Dermis microvascular lymphatic vessel endothelial cell (primary cell): ENCODE measurements at regions not wholly inside any gene's neighbourhood (a gene's known extent, or its start where the extent isn't known, plus 50 kb on each side); places are given as distances from the start of the nearest gene placed in this dataset.
"Not testable (repeated sequence)": the region's sequence is repeated elsewhere in the genome, so short reads cannot be mapped to it uniquely, and the experiment has no call there.

Source experiments
- DNase-seq, 2 donors: peaks; one replicate each; pipeline versions ENCODE4 v3.0.0 to v3.0.0-alpha.2; 2010; ENCODE audit warnings: low read depth in 2 of 2

- DNase-seq = peak in 1 of 2 donors; percentile 7
Measured at GRCh38 chr22:42217752-42218280, 52.6 kb downstream of the TCF20 start.

- no peak for DNase-seq
Measured at GRCh38 chr22:42217019-42217751, 53.3 kb downstream of the TCF20 start.

DNA sequence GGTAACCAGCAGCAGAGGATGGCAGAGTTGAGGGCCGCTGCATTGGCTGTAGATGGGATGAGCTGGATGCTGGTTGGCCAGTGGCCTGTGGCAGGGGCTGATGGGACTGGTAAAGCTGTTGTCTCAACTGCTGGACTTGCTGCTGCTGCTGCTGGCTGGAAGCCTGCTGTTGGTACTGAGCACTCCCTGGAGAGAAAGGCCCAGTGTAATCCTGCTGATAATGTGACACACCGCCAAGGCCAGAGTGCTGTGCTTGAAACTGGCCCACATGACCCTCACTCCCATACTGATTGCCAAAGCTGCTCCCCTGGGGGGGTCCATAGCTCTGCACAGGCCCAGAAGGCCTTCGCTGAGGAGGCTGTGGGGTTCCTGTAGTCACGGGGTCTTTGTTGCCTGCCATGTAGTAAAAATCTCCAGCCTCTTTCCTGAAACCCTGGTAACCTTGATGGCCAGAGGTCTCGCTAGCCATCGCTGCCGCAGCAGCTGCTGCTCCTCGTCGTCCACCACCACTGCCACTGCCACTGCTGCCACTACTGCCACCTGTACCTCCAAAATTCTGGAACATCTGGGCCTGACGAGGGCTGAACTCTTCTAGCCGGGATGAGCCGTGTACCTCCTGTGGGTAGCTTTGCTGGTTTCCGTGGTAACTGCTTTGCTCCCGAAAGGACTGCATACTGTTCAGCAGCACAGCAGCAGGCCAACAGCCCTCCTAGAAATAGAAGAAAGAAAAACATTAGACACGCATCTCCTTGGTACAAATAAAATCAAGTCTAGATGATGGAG, 55.6 kb downstream of the TCF20 start:
- no peak for DNase-seq

DNA sequence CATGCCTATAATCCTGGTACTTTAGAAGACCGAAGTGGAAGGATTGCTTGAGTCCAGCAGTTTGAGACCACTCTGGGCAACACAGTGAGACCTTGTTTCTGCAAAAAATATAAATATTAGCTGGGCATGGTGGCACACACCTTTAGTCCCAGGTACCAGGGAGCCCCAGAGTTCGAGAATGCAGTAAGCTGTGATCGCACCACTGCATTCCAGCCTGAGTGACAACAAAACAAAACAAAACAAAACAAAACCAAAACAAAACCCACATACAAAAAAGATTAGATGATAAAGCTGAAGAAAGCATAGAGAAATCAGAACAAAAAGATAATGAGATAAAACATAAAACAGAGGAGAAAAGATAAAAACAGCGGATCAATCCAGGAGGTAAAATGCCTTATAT, 62.1 kb downstream of the TCF20 start:
- no peak for DNase-seq

DNA sequence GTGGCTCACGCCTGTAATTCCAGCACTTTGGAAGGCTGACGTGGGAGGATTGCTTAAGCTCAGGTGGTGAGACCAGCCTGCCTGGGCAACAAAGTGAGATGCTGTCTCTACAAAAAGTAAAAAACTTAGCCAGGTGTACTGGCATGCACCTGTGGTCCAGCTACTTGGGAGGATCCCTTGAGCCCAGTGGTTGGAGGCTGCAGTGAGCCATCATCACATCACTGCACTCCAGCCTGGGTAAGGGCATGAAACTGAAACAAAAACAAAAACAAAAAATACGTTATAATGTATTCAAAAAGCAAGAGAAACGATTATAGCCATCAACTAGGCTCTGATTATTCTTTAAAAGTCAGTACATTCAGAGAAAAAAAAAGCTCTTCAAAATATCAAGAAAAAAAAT, 62.5 kb downstream of the TCF20 start:
- no peak for DNase-seq

GRCh38 chr22:42203609-42204008, 66.8 kb downstream of the TCF20 start:
- DNase-seq = no peak

DNA sequence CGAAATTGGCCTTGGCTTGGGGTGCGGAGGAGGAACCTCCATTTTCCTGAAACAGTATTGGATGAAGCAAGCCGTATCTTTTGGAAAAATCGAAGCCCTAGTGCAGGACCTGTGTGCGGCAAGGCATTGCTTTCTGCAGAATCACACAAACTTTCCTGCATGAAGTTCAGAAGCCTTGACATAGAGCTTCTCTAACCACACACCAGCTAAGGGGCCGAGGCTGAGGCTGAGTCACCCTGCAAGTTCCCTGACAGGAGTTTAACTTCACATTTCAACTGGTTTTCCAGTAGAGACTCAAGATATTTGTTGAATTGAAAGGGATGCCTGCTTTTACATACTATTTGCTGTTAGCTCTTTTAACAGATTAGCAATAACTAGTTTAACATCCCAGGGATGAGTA, 67.8 kb downstream of the TCF20 start:
- no peak for DNase-seq

GRCh38 chr22:42202048-42202447, 68.4 kb downstream of the TCF20 start:
- peak in 1 of 2 donors; percentile 19 for DNase-seq

DNA sequence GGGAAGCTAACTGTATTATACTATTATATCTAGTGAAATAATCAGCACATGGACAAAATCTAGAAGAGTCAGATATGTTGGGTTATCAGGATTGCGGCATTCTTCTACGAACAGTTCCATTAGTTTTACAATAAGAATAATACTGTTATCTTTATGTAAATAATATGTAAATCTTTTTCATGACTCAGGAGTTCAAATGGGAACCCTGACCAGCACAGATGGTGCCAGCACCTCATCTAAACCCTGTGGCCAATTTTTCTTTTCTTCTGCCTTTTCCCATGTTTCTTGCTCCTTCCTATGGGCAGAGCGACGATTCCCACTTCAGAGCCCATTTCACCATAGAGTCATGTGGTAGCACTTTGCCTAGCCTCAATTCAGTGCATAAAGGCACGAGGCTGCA, 68.4 kb upstream of the CYP2D6 start:
- no peak for DNase-seq

DNA sequence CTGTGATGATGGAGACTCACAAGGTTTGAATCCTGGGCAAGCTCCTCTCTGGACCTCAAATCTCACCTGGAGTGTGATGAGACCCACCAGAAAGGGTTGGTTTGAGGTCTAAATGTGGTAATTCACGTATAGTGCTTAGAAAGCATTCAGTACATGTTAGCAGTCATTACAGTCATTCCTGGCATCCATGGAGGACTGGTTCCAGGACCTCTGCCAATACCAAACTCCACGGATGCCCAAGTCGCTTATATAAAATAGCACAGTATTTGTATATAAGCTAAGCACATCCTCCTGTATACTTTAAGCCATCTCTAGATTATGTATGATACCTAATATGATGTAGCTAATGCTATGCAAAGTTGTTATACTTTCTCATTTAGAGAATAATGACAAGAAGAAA, 67.6 kb upstream of the CYP2D6 start:
- DNase-seq = no peak

DNA sequence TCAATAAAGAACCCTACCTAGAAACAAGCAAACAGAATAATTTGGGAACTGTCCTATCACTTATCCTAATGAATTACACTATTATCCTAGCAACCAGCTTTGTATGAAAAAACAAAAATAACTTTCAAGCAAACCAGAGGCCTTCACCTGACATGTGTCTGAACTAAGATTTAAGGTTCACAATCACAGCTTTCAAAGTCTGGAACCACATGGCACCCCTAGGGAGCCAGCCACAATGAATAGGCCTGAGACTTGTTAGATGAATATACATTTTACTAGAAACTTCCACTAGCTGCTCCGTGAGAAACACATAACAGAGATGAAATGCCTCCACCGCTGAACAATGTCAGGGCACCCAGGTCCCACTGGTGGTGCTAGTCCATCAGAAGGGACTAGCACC, 65.8 kb upstream of the CYP2D6 start:
- no peak for DNase-seq

GRCh38 chr22:42194953-42195352, 64.3 kb upstream of the CYP2D6 start:
- no peak for DNase-seq

DNA sequence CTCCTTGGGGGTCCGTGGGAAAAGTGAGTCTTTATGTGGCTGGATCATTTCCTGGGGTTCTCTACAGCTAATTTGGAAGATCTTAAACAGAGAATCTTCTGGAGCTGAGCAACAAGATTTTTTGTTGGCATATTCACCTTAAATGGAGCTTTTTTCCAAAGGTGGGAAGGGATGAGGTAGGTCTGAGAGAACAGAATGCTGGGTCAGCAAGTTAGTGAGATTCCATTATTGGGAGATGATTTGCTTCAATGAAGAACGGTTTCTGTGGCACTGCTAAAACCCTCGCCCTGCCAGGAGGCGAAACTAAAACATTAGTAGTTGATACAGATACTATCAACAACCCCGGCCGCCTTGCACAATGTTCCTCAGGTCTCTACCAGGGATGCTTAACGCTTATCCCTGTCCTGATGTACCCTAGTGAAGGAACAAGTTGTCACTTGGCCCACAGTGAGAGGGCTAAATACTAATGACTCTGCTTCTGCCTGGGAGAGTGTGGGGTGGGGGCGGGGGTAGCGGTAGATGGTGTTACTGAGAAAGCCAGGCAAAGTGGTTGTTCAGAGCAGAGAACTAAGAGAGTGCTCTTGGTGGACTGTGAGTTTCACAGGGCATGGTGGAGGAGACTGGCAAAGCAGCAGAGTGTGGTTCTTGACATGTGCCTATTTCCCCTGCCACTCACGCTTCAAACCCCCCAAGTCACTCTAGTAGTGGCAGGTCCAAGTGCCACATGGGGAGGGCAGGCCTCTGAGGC, 63.7 kb upstream of the CYP2D6 start:
- no peak for DNase-seq

DNA sequence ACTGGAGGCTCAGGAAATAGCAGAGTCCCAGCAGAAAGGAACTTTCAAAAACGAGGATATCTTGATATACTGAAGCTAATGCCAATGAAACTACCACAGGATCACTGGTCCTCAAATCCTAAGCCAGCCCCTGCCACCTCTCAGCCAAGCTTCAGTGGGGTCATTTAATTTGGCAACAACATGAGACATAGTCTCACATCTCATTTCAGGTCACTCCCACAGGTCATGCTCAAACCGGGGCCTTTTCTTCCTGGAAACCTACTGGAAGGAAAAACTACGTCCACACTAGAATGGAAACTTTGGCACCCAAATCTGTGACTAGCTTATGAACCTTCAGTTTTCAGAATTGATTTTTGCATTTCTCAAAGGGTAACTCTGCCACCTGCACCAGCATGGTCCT, 61.9 kb upstream of the CYP2D6 start:
- DNase-seq = no peak

- DNase-seq = no peak
Measured at GRCh38 chr22:42190274-42190673, 59.7 kb upstream of the CYP2D6 start.

GRCh38 chr22:42189761-42190160, 59.2 kb upstream of the CYP2D6 start:
- no peak for DNase-seq

- no peak for DNase-seq
Measured at GRCh38 chr22:42188808-42189447, 58.3 kb upstream of the CYP2D6 start.

DNA sequence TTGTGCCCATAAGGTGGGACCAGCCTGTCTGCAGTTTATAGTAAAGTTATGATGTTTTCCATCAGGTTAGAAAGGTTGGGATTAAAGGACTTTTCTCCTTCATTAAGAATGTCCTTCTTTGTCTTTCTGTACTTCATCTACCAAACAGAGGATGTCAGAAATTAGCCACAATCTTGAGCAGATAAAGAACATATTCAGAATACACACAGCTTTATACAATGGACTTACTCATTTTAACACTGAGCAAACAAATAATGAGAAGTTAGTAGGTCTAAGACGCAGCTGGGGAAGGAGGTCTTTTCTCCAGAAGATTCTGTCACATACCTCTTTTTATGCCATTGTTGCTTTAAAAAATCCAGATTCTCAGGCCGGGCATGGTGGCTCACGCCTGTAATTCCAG, 57.0 kb upstream of the CYP2D6 start:
- DNase-seq = no peak

GRCh38 chr22:42185915-42186439, 55.4 kb upstream of the CYP2D6 start:
- no peak for DNase-seq

GRCh38 chr22:42184852-42185251, 54.2 kb upstream of the CYP2D6 start:
- no peak for DNase-seq

- DNase-seq = not testable (repeated sequence)
Measured at GRCh38 chr22:42183461-42184059, 53.0 kb upstream of the CYP2D6 start.
